ENCODE measurements at regions not wholly inside any gene's neighbourhood (a gene's known extent, or its start where the extent isn't known, plus 50 kb on each side); places are given as distances from the start of the nearest gene placed in this dataset.
"Not testable (repeated sequence)": the region's sequence is repeated elsewhere in the genome, so short reads cannot be mapped to it uniquely, and the experiment has no call there.

- no peak for DNase-seq (ENCODE audit: low spot score)
Measured at GRCh38 chrX:1140236-1140681, 72.2 kb downstream of the CRLF2 start.

- DNase-seq (ENCODE audit: low spot score) = no peak
Measured at GRCh38 chrX:1139185-1139500, 73.3 kb downstream of the CRLF2 start.

GRCh38 chrX:1138476-1139184, 73.8 kb downstream of the CRLF2 start:
- DNase-seq (ENCODE audit: low spot score) = no peak

GRCh38 chrX:1137531-1137930, 74.9 kb downstream of the CRLF2 start:
- DNase-seq (ENCODE audit: low spot score) = no peak

GRCh38 chrX:1136582-1136981, 75.9 kb downstream of the CRLF2 start:
- DNase-seq (ENCODE audit: low spot score) = not testable (repeated sequence)

- DNase-seq (ENCODE audit: low spot score) = no peak
Measured at GRCh38 chrX:1134976-1135375, 77.5 kb downstream of the CRLF2 start.

GRCh38 chrX:1134156-1134555, 78.3 kb downstream of the CRLF2 start:
- no peak for DNase-seq (ENCODE audit: low spot score)

GRCh38 chrX:1126738-1127137, 85.7 kb downstream of the CRLF2 start:
- no peak for DNase-seq (ENCODE audit: low spot score)

- no peak for DNase-seq (ENCODE audit: low spot score)
Measured at GRCh38 chrX:1124531-1124930, 87.9 kb downstream of the CRLF2 start.

GRCh38 chrX:1122851-1123250, 89.6 kb downstream of the CRLF2 start:
- not testable (repeated sequence) for DNase-seq (ENCODE audit: low spot score)

- DNase-seq (ENCODE audit: low spot score) = no peak
Measured at GRCh38 chrX:1119275-1119674, 93.2 kb downstream of the CRLF2 start.

GRCh38 chrX:1118572-1119199, 93.8 kb downstream of the CRLF2 start:
- no peak for DNase-seq (ENCODE audit: low spot score)

- DNase-seq (ENCODE audit: low spot score) = not testable (repeated sequence)
Measured at GRCh38 chrX:1115411-1115810, 97.0 kb downstream of the CRLF2 start.

GRCh38 chrX:1112321-1112720, 100.1 kb downstream of the CRLF2 start:
- DNase-seq (ENCODE audit: low spot score) = no peak

- DNase-seq (ENCODE audit: low spot score) = no peak
Measured at GRCh38 chrX:1111601-1112300, 100.7 kb downstream of the CRLF2 start.

GRCh38 chrX:1109580-1110119, 102.8 kb downstream of the CRLF2 start:
- DNase-seq (ENCODE audit: low spot score) = no peak

- DNase-seq (ENCODE audit: low spot score) = no peak
Measured at GRCh38 chrX:1108501-1109445, 103.7 kb downstream of the CRLF2 start.

- DNase-seq (ENCODE audit: low spot score) = no peak
Measured at GRCh38 chrX:1106478-1107210, 105.8 kb downstream of the CRLF2 start.

- DNase-seq (ENCODE audit: low spot score) = no peak
Measured at GRCh38 chrX:1105671-1106419, 106.6 kb downstream of the CRLF2 start.

- DNase-seq (ENCODE audit: low spot score) = not testable (repeated sequence)
Measured at GRCh38 chrX:1105031-1105430, 107.4 kb downstream of the CRLF2 start.
